ENCODE measurements at regions not wholly inside any gene's neighbourhood (a gene's known extent, or its start where the extent isn't known, plus 50 kb on each side); places are given as distances from the start of the nearest gene placed in this dataset.

GRCh38 chr1:30267856-30268255 lies 455.5 kb downstream of the MATN1 start:
- TF ChIP-seq CTCF (IDR thresholded peaks at IDR 0.05) (no peak), POLR2A (IDR thresholded peaks at IDR 0.05) (no peak)

Measured in ovary (tissue), 3 donors.